HEK293T (cell line): ENCODE measurements at regions not wholly inside any gene's neighbourhood (a gene's known extent, or its start where the extent isn't known, plus 50 kb on each side); places are given as distances from the start of the nearest gene placed in this dataset.

Experiments
- FOXA1 ChIP-seq: fragments of 450-650 bp; IDR thresholded peaks from 2 replicates; pipeline ENCODE4 v1.6.1; 2016; ENCODE audit warnings: mild to moderate bottlenecking
- FOXK2 ChIP-seq: fragments of 450-650 bp; IDR thresholded peaks from 2 replicates; pipeline ENCODE4 v1.6.1; 2016; ENCODE audit warnings: mild to moderate bottlenecking
- FOXM1 ChIP-seq: fragments of 450-650 bp; IDR thresholded peaks from 2 replicates; pipeline ENCODE4 v1.6.1; 2017; ENCODE audit warnings: mild to moderate bottlenecking, borderline replicate concordance
- HDGF ChIP-seq: fragments of 450-650 bp; IDR thresholded peaks from 2 replicates; pipeline ENCODE4 v1.6.1; 2017; ENCODE audit warnings: antibody characterized with exemption, borderline replicate concordance
- SP1 ChIP-seq: fragments of 450-650 bp; IDR thresholded peaks from 2 replicates; pipeline ENCODE4 v1.6.1; 2017
- SUZ12 ChIP-seq: fragments of 450-650 bp; IDR thresholded peaks from 2 replicates; pipeline ENCODE4 v1.6.1; 2016; ENCODE audit warnings: mild to moderate bottlenecking
- TARDBP ChIP-seq: fragments of 450-650 bp; IDR thresholded peaks from 2 replicates; pipeline ENCODE4 v1.6.1; 2016
- ZNF384 ChIP-seq: fragments of 450-650 bp; IDR thresholded peaks from 2 replicates; pipeline ENCODE4 v1.6.1; 2016
- TF ChIP-seq, protein P1 (sequence below): fragments of 450-650 bp; IDR thresholded peaks from 2 replicates; pipeline ENCODE4 v1.6.1; 2016

DNA sequence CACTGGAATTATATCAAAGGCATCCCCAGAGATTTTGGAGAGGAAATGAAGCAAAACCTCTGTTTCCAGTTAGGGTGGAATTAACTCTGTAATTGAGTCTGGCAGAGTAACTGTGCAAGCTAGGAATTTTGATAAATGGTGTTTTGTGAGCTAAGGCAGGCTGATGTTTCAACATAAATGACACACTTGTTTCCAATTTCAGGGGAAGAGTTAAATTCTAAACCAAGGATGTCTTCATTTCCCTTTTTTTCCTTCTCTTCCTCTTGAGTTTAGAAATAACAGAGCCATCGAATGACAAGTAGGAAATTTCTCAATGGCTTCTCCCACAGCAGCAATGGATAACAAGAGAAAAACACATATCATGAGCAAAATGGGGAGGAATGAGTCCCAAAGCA is 131.2 kb downstream of the IRS2 start:
- TF ChIP-seq HDGF (no peak), FOXK2 (no peak), FOXM1 (no peak), SUZ12 (no peak), TARDBP (no peak), FOXA1 (no peak), SP1 (no peak), ZNF384 (no peak)
- TF ChIP-seq, protein P1, sequence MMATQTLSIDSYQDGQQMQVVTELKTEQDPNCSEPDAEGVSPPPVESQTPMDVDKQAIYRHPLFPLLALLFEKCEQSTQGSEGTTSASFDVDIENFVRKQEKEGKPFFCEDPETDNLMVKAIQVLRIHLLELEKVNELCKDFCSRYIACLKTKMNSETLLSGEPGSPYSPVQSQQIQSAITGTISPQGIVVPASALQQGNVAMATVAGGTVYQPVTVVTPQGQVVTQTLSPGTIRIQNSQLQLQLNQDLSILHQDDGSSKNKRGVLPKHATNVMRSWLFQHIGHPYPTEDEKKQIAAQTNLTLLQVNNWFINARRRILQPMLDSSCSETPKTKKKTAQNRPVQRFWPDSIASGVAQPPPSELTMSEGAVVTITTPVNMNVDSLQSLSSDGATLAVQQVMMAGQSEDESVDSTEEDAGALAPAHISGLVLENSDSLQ: no peak
